Left ventricle myocardium superior (tissue), 1 donor: ENCODE measurements at regions not wholly inside any gene's neighbourhood (a gene's known extent, or its start where the extent isn't known, plus 50 kb on each side); places are given as distances from the start of the nearest gene placed in this dataset.

Source experiments
- ATAC-seq: fragments of 200-7000 bp; cut with Tn5 transposase; one replicate; pipeline ENCODE4 v1.9.1; 2020; ENCODE audit warnings: mild to moderate bottlenecking, moderate library complexity
- DNase-seq: peaks from one replicate; pipeline ENCODE4 v3.0.0-alpha.2; 2020
- intact Hi-C: fragments of 100-400 bp; cut with micrococcal nuclease; formaldehyde crosslinking; loops from one replicate; pipeline ENCODE4 v1.11.0; 2022
- donor health status: DM: no; HTN: yes; CAD: no; lungs with severe emphysema.

DNA sequence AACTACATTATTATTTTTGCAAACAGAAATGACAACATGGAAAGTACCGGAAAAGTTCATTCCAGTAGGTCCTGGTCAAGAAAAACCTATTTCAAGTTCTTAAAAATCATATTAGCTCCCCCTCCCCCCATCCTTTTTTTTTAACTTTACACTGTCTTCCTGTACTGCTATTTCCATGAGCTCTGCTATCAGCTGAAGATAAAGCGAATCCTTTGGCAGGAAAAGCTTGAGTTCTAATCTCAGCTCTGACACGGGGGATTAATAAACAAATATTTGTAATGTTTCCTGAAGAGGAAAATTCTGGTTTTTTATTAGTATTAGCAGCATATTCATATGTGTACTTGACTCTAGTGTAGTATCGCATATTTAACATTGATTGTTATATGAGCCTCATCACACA, 190.7 kb upstream of the ESRRG start:
- intact Hi-C loops, result no loop called here
- ATAC-seq (no peak), DNase-seq (no peak)

DNA sequence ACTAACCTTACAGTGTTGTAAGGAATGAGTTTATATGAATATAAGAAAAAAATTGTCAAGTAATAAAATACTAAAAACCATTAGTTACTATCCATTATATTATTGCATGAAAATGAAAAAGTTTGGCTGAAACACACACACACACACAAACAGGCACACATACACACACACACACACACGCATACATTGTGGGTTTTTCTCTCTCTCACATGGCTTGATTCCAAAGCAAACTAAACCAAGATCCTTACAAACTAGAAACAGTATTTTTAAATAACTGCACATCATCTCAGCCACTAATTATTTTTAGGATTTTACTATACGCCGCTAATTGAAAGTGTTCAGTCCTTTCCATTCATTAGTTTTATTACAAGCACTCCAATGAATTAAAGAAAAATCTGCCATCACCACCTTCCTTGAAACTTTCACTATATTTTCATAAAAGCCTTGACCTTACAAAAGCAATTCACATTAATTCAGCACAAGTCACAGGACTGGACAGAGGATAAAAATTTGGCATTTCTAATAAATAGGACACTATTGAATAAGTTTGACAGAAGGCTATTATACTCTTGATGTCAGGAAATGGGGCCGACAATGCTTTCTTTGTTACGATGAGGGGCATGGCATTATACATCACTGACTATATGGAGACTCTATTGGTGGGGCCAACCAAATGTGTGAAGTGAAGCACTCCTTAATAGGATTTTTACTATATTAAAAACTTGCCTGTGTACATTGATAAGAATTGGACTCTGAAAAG, 187.0 kb upstream of the ESRRG start:
- no peak for DNase-seq
- intact Hi-C loops, result no loop called here
- ATAC-seq, result no peak

DNA sequence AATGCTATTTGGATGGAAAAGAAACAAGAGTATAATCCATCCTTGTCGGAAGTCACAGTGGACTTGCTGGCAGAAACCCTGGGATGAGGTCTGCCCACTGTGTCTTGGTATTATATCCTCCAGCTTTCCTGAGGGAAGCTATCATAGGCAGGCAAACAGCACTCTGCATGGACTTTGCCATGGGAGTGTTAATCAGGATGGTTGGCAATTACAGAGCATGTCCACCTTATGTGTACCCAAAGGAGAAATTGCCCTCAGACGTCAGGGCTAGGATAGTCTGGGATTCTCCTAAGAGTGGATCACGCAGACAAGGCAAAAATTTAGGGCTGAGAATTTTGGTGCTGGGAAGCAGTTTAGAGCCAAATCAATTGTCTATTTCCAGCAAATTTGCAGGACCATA, 184.9 kb upstream of the ESRRG start:
- DNase-seq (no peak), ATAC-seq (no peak)
- intact Hi-C loops, result no loop called here

DNA sequence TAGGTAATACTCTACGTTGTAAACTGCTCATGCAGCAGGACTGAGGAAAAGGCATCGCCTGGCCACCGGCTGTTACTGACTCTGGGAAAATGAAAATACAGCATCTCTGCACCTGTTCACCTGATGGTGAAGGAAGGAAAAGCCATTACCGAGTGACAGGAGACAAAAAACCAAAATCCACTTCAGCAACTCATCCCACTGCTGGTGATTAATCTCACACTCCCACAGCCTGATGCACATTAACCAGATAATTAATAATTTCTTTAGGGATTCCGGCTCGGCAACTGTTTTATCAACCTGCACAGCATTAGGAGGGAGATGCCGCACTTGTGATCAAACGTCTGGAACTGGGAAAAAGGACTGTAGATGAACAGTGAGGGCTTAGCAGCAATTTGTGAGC, 183.9 kb upstream of the ESRRG start:
- DNase-seq (no peak), ATAC-seq (no peak)
- intact Hi-C loops, result no loop called here

DNA sequence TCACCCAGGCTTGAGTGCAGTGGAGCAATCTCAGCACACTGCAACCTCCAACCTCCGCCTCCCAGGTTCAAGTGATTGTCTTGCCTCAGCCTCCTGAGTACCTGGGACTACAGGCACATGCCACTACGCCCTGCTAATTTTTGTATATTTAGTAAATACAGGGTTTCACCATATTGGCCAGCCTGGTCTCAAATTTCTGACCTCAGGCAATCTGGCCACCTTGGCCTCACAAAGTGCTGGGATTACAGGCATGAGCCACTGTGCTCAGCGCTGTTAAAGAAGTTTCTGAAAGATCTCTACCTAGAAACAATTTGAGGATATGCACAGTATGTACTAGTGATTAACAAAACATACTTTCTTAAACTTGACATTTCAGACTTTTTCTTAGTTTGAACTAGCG, 182.6 kb upstream of the ESRRG start:
- DNase-seq, result no peak
- ATAC-seq, result no peak
- intact Hi-C loops, result no loop called here

DNA sequence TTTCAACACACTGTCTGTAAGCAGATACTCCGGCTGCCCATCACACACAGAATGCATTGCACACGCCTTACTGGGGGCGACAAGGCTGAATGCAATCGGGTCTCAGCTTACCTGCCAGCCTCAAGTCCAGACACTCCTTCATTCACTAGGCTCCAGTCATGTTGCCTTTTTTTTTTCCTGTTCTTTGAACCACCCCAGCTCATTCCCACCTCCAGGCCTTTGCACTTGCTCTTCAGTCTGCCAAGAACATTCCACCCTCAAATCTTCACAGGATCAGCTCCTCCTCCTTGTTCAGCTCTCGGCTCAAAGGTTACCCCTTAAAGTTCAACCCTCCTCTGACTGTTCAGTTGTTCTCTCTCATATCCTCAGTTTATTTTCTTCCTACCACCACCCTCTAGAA, 181.9 kb upstream of the ESRRG start:
- DNase-seq (no peak), ATAC-seq (no peak)
- intact Hi-C loops, result no loop called here

DNA sequence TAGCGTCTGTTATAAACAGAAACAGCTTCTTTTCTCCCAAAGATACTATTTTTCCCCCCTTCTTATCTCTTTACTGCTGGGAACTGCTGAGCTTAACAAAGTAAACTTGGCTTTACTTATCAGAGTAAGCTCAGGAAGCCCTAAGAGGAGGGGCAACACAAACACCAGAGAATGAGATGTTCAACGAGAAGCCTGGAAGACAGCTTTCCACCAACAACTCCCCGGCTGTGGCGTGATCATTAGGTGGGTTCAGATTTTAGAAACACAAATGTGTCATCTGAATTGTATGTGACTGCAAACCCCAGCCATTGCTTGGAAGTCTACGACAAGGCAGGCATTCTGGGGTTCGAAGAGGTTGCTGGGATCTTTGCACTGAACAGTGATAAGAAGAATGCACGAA, 181.2 kb upstream of the ESRRG start:
- intact Hi-C loops, result no loop called here
- ATAC-seq (no peak), DNase-seq (no peak)

DNA sequence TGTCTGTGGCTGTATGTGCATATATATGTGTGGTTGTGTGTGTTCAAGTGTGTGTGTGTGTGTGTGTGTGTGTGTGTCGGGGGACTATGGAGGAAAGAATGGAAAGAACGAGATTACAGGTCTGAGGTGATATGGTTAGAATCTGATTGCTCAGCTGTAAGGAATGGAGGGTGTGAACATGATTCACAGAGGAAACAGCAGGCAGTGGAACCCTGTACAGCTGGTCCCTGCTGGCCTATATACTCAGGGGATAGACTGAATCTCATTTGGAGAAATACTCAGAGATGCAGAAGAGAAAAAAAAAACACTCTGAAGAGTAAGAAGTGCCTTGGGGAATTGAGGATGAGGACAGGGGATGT, 180.1 kb upstream of the ESRRG start:
- DNase-seq (no peak), ATAC-seq (peak; percentile 28)
- intact Hi-C loops, result no loop called here

DNA sequence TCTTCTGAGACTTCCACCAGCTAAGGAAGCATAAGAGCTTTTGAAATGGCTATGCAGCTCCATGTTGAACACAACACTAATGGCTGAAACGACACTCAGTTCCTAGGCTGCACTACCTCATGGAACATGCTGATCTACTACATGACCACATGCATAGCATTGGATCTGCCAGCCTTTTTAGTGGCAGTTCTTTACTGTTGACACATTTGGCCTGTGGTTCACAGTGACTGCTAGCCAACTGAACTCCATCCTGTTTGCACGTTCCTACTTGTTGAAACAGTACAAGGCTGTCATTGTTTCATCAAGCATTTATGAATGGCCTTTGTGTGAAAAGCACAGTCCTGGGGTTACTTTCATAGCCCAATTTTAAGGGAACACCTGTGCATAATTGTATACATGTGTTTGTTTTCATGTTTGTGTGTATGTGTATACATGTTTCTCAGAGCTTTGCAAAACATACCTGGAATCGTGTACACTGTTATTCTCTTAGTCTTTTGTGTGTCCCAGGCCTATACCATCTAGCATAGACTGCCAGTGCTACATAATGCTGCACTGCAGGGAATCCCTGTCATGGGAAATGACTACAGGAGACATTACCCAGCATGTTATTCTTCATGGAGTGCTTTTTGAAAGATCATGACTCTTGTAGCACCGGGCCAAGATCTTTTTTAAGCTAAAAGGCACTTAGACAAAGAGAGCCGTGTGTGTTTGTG, 179.6 kb upstream of the ESRRG start:
- ATAC-seq, result peak; percentile 60
- intact Hi-C loops, result no loop called here
- DNase-seq, result no peak

DNA sequence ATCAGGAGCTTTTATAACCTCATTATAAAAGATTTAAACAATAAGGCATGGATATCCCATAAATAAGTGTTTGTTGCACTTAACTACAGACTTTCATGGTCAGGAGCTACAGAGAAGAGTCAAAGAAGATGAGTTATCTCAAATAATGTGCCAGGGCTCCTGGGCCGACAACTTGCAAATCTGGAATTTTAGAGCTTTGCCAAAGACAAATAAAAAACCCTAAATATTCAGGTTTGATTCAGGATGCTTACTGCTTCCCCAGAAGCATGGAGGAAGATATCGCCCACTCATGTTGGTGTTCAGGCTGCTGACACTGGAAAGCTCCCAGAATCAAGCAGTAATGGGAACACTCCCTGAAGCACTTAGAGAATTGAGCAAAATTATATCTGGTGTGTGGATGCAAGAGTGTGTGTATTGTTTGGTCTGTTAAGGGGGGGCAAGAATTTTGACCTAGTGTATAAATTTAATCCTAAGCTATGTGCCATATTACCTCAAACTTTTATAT, 176.9 kb upstream of the ESRRG start:
- intact Hi-C loops, result no loop called here

DNA sequence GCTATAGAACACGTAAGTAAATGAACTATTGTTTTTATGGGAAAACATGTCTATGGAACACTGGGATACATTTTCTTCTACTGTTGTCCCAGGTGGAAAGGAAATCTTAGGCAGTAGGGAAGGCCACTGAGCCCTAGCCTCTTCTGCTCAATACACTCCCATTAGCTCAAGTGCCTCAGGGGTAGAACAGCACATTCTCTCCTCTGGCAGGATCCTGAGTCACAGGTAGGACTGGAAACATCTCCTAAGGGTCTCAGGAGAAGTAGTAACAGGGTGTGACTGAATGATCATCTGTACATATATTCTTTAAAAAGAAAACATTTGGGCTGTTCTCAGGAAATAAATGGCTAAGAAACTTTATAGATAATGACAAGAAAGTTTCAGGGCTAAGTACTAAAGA, 175.6 kb upstream of the ESRRG start:
- intact Hi-C loops, result no loop called here
- ATAC-seq (no peak), DNase-seq (no peak)

More for the DNA sequence above, 176.9 kb upstream of the ESRRG start:
- DNase-seq, result no peak
- ATAC-seq, result no peak

DNA sequence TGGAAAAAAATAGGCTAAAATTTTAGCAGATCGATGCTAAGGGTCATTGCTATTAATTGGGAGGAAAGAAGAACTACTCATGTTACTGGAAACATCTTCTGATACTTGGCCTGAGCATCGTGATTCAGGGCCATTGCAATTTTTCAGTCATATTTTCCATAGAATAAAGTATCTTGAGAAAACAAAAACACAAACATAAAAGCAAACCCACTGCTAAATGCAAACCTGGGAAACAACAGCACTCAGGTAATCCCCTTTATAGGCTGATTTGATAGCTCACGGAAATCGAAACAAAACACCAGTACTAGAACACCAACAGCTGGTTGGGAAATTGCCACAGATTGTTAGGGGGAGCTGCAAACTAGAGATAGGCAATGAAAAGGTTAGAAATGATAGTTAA, 172.9 kb upstream of the ESRRG start:
- no peak for DNase-seq
- intact Hi-C loops, result no loop called here

DNA sequence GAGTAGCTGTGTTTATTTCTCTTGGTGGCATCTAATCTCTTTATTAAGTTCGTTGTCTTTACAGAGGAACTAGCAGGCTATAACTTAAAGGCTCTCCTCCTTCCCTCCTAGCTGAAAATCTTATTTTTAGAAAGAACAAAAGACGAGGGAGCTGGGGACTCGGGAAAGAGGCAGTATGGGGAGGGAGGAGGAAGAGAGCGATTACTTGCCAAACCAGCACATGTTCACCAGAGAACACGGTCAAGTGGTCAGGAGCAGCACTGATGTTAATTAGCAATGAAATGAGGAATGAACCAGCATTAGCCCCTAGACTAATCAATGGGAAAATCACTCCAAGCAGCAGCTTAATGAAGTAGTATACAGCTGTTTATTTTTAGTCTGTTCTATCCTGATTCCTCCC, 171.3 kb upstream of the ESRRG start:
- ATAC-seq, result no peak
- intact Hi-C loops, result no loop called here
- no peak for DNase-seq

More for the DNA sequence above, 172.9 kb upstream of the ESRRG start:
- ATAC-seq, result no peak

DNA sequence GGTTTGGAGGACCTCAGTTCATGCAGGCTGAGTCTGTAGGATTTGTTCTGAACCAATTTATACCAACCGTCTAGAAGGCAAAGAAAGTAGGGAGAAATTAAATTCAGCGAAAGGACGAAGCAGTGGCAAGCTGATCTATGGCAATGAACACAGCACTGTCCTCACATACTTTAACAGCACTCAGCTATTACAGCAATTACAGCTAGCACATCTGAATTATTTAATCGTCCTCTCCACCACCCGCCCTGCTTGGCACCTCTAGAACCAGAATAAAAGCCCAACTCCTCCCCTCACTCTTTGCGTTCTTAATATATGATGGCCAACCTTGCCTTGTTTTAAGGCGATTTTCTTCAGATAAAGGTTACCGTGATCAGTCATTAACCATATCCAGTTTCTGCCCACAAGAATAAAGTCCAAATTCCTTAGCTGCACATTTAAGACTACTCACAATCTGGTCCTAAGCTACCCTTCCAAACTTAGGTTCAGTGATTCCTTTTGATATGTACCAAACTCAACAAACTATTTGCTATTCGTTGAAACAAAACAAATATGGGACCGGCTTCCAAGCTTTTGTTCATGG, 169.4 kb upstream of the ESRRG start:
- peak; percentile 45 for ATAC-seq
- intact Hi-C loops, result no loop called here
- no peak for DNase-seq

DNA sequence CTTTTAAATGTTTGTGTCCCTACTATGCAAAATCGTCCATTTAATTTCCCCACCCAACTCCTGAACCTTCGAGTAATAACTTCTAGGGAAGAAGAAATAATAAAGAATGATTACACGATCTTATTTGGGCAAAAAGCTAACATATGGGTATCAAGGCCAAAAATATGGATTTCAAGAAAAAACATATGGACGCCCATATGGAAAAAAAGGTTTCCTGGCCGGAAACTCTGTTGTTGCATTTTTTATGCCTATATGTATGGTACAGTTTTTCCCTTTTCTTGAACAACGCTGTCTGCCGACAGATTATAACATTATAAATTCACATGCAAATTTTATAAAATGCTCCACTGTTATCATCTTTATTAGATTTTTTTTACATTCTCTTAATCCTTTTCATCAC, 167.6 kb upstream of the ESRRG start:
- intact Hi-C loops, result no loop called here
- ATAC-seq (no peak), DNase-seq (no peak)

DNA sequence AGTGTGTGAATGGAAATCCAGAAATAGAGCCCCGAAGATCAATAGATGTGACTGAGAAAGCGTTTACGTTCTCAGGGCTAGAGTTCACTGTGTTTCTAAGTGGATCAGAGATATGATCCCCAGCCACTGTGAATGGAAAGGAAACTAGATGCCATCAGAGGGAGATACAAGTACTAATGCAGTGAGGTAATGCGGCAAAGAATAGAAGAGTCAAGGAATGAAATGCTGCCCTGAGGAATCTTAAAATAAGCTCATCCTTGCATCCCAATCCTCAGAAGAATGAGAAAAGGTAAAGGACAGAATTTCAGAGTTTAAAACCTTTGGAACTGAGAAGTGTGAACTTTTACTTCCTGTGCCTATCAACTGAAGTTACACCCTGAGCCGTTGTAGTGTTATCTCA, 165.5 kb upstream of the ESRRG start:
- no peak for DNase-seq
- intact Hi-C loops, result no loop called here
- ATAC-seq, result peak; percentile 25

DNA sequence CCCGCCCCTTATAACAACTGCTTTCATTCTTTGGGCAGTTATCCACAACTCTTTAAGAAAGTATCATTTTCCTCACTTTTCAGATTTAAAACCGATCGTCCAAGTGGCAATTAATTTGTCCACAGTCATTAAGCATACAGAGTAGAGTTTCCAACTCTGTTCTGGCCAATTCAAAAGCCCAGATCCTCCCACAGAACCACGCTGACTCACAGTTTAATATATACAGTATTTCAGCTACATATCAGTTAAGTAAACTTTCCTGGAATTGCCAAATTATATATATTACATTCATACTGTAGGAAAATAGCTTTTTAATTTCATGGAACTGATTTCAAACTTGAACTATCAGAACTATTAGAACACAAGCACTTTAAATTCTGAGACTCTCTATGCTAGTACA, 163.8 kb upstream of the ESRRG start:
- intact Hi-C loops, result no loop called here
- no peak for DNase-seq
- ATAC-seq, result no peak

DNA sequence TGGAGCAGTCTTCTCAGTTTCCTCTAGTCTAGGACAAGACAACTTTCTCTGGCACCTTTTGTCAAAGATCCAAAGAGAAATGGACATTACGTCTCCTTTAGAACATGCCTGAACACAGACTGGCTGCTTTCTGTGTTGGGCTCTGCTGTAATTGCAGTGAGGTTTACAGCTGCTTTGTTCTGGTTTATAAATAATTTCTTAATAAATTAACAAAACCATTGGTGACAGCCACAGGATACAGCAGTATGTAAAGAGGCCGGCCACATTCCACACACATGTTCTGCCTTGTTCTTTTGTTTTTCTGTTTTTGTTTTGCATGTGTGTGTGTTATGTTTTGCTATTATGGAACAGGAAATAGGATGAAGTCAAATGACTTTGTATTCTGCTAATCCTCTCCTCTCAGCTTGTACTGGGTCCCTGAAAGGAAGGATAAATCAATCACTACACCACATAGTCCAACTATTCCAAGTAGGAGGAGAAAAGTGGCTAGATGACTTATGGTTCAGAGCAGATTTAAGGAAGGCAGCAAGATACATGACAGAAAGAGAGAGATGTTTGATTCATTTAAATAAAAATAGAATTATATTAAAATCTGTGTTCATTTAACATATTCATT, 161.5 kb upstream of the ESRRG start:
- no peak for ATAC-seq
- no peak for DNase-seq

DNA sequence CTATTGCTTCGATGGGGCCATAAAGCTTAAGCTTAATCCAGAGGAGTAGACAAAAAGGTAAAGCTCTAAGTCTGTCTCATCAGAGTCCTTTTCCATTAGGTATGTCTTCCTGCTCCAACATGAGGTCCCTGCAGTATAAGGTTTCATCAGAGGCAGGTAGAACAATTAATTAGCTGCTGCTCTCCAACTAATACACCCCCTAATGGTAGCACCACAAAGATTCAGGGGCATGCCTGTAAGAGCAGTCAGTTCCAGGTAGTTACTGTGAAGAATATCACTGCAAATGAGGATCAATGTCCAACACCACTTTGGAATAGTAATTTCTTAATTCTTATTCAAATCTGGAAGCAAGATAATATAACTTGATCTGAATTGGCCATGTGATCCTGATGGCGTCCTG, 160.3 kb upstream of the ESRRG start:
- ATAC-seq (no peak), DNase-seq (no peak)
- intact Hi-C loops, result no loop called here

More for the DNA sequence above, 161.5 kb upstream of the ESRRG start:
- intact Hi-C loops, result no loop called here

DNA sequence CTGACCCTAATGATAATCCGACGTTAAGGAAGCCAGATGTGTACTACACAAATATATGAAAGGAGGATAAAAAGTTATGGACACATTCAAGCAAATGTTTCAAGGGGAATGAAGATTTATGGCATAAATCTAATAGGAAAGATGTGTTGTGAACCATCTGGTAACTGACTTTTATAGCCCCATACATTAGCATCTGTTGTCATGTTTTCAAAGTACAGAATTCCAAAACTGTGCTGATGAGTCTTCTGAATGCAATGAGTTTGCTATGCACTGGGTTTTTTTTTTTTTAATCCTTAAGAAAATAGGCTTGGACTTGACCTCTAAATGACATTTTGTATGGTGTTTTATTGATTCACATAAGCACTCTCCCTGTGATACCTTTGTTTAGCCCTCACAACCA, 158.5 kb upstream of the ESRRG start:
- DNase-seq (no peak), ATAC-seq (no peak)
- intact Hi-C loops, result no loop called here
